Mesothelial cell of epicardium (in vitro differentiated cells): ENCODE measurements at regions not wholly inside any gene's neighbourhood (a gene's known extent, or its start where the extent isn't known, plus 50 kb on each side); places are given as distances from the start of the nearest gene placed in this dataset.

Experiments used
- DNase-seq, 2 experiments: peaks; one replicate each; pipeline ENCODE4 v3.0.0; 2021; ENCODE audit warnings: low spot score in 2 of 2; ENCODE audit not compliant: unreplicated experiment in 2 of 2
- H3K27ac Mint-ChIP-seq: 2 replicates; pipeline ENCODE4 v1.8.0; 2021; ENCODE audit warnings: mixed read lengths
- H3K27me3 Mint-ChIP-seq: 2 replicates; pipeline ENCODE4 v1.8.0; 2021; ENCODE audit warnings: low read depth, mixed read lengths
- H3K36me3 Mint-ChIP-seq: 2 replicates; pipeline ENCODE4 v1.8.0; 2021; ENCODE audit warnings: mixed read lengths
- H3K4me1 Mint-ChIP-seq: 2 replicates; pipeline ENCODE4 v1.8.0; 2021; ENCODE audit warnings: mixed read lengths
- H3K4me3 Mint-ChIP-seq: 2 replicates; pipeline ENCODE4 v1.8.0; 2021; ENCODE audit warnings: mild to moderate bottlenecking, moderate library complexity, mixed read lengths
- H3K9me3 Mint-ChIP-seq: 2 replicates; pipeline ENCODE4 v1.8.0; 2021; ENCODE audit warnings: mixed read lengths
- TF ChIP-seq, protein P1 (sequence below): fragments of 200-600 bp; sonication (generic); IDR thresholded peaks from one replicate; pipeline ENCODE4 v1.5.0; 2021; ENCODE audit warnings: antibody characterized with exemption; ENCODE audit not compliant: unreplicated experiment

DNA sequence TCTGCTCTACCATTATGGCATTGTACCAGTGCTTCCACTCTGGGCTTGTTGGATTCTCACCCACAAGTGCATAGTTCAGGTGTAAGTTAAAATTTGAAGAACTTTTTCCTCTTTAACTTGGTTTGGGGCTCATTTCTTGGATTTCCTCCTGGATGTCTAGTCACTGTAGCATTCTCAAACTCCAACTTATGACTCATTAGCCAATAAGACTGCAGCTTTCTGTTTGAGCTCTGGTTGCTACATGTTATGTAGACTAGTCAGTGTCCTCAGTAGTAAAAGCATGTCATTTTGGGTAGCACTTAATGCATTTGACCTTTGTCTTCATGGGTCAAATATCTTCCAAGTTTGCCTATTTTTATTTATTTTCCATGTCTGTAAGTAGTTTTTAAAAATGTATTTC lies 790.8 kb downstream of the BRINP1 start:
- H3K4me3 Mint-ChIP-seq: no peak overlapping the region
- H3K9me3 Mint-ChIP-seq: peaks cover 35% of the 10 kb centered on the region
- DNase-seq: no peak
- no peaks in the 10 kb centered on the region for H3K27me3 Mint-ChIP-seq
- H3K4me1 Mint-ChIP-seq: no peaks in the 10 kb centered on the region
- no peak overlapping the region for H3K27ac Mint-ChIP-seq
- TF ChIP-seq, protein P1, sequence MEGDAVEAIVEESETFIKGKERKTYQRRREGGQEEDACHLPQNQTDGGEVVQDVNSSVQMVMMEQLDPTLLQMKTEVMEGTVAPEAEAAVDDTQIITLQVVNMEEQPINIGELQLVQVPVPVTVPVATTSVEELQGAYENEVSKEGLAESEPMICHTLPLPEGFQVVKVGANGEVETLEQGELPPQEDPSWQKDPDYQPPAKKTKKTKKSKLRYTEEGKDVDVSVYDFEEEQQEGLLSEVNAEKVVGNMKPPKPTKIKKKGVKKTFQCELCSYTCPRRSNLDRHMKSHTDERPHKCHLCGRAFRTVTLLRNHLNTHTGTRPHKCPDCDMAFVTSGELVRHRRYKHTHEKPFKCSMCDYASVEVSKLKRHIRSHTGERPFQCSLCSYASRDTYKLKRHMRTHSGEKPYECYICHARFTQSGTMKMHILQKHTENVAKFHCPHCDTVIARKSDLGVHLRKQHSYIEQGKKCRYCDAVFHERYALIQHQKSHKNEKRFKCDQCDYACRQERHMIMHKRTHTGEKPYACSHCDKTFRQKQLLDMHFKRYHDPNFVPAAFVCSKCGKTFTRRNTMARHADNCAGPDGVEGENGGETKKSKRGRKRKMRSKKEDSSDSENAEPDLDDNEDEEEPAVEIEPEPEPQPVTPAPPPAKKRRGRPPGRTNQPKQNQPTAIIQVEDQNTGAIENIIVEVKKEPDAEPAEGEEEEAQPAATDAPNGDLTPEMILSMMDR: no peak
- H3K36me3 Mint-ChIP-seq: peaks cover 2% of the 10 kb centered on the region

DNA sequence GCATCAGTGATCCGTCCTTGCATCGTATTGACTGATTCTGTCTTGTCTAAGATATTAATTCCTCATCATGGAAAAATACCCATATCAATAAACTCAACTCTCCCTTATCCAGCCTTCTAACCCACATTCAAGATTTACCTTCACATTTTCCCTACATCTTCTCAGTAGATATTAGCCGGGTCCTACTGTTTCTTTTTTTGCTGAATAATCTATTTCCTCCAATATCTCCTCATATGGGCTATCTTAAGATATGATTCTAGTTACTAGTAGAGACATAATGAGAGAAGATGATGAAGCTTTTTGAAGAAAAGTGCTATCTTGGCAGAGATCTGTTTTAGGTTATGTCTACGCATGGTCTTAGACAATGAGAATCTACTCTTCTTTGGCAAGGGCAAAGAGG lies 785.8 kb downstream of the BRINP1 start:
- Mint-ChIP-seq H3K4me3 (no peak overlapping the region), H3K4me1 (no peaks in the 10 kb centered on the region), H3K36me3 (no peaks in the 10 kb centered on the region), H3K27ac (no peak overlapping the region), H3K9me3 (peaks cover 6% of the 10 kb centered on the region), H3K27me3 (no peaks in the 10 kb centered on the region)
- TF ChIP-seq, protein P1: no peak
- no peak for DNase-seq

DNA sequence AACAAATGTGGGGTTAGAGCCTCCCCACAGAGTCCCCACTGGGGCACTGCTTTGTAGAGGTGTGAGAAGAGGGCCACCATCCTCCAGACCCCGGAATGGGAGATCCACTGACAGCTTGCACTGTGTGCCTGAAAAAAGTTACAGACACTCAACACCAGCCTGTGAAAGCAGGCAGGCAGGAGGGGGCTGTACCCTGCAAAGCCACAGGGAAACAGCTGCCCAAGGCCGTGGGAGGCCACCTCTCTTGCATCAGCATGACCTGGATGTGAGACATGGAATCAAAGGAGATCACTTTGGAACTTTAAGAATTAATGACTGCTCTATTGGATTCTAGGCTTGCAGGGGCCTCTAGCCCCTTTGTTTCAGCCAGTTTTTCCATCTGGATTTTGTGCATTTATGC lies 782.3 kb downstream of the BRINP1 start:
- DNase-seq: no peak
- Mint-ChIP-seq H3K9me3 (peaks cover 6% of the 10 kb centered on the region), H3K4me1 (no peaks in the 10 kb centered on the region), H3K36me3 (no peaks in the 10 kb centered on the region), H3K27ac (no peak overlapping the region), H3K4me3 (no peak overlapping the region), H3K27me3 (no peaks in the 10 kb centered on the region)
- TF ChIP-seq, protein P1: no peak

GRCh38 chr9:118594428-118594827 lies 774.8 kb downstream of the BRINP1 start:
- Mint-ChIP-seq H3K27ac (no peak overlapping the region), H3K4me3 (no peak overlapping the region), H3K36me3 (no peaks in the 10 kb centered on the region), H3K4me1 (peaks cover 18% of the 10 kb centered on the region), H3K9me3 (no peaks in the 10 kb centered on the region), H3K27me3 (no peaks in the 10 kb centered on the region)
- TF ChIP-seq, protein P1: no peak
- no peak for DNase-seq

DNA sequence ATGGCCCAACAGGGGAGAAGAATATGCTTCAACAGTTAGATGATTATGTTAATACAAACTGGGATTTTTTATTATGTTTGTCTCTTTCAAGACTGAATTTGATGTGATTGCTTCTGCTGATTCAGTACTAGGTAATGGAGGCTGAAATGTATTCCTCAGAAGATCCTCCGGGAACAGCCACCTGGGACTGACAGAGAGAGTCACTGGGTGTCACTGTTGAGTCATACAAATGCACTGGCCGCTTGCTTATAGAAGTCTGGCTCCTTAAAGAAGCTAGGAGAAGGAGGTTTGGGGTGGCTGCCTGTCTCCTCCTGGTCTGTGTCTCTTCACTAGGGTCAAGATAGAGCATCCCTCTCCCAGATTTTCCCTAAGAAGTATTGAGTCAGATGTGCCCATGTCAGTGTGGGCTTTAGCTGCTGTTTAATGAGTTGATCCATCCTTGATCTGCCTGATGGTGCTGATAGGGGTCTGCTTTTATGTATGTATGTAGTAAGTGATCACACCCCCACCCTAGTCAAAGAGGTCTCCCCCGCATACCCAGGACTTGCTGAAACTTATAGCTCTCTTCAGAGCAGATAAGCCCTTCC lies 773.4 kb downstream of the BRINP1 start:
- Mint-ChIP-seq H3K36me3 (no peaks in the 10 kb centered on the region), H3K4me3 (no peak overlapping the region), H3K9me3 (no peaks in the 10 kb centered on the region), H3K27ac (no peak overlapping the region), H3K4me1 (peaks cover 18% of the 10 kb centered on the region), H3K27me3 (no peaks in the 10 kb centered on the region)
- TF ChIP-seq, protein P1: no peak
- DNase-seq: no peak
